Cardiac muscle cell (in vitro differentiated cells and primary cell): ENCODE measurements at regions not wholly inside any gene's neighbourhood (a gene's known extent, or its start where the extent isn't known, plus 50 kb on each side); places are given as distances from the start of the nearest gene placed in this dataset.
"Not testable (repeated sequence)": the region's sequence is repeated elsewhere in the genome, so short reads cannot be mapped to it uniquely, and the experiment has no call there.

ENCODE experiments used
- DNase-seq, 2 donors: peaks; one replicate each; pipeline versions ENCODE4 v3.0.0 to v3.0.0-alpha.2; 2010 to 2017; ENCODE audit warnings: low read depth in 1 of 2, low spot score in 1 of 2
- H3K27ac ChIP-seq: fragments of 200-600 bp; sonication (generic); 2 replicates; pipeline ENCODE4 v1.5.1; 2016
- H3K27me3 ChIP-seq: fragments of 200-600 bp; sonication (generic); 2 replicates; pipeline ENCODE4 v1.6.0; 2016; ENCODE audit warnings: control low read depth
- H3K36me3 ChIP-seq: fragments of 200-600 bp; sonication (generic); 2 replicates; pipeline ENCODE4 v1.5.1; 2016; ENCODE audit warnings: control low read depth
- H3K4me1 ChIP-seq: fragments of 200-600 bp; sonication (generic); 2 replicates; pipeline ENCODE4 v1.8.1; 2017; ENCODE audit warnings: low read depth, mild to moderate bottlenecking, mixed run types
- H3K4me3 ChIP-seq: fragments of 200-600 bp; sonication (generic); 2 replicates; pipeline ENCODE4 v1.5.1; 2016; ENCODE audit warnings: mild to moderate bottlenecking
- H3K9me3 ChIP-seq: fragments of 200-600 bp; sonication (generic); 2 replicates; pipeline ENCODE4 v1.5.1; 2017; ENCODE audit warnings: low read depth, mild to moderate bottlenecking, control low read depth
- CTCF ChIP-seq: IDR thresholded peaks from 2 replicates; pipeline ENCODE4 v1.5.1; 2012; ENCODE audit warnings: low read depth, mild to moderate bottlenecking, low read length

- no peak for TF ChIP-seq CTCF
- no peaks in the 10 kb centered on the region for H3K4me1 ChIP-seq
- no peak for DNase-seq
These were observed 109.4 kb upstream of the ZNF92 start for GRCh38 chr7:65264258-65264657.

GRCh38 chr7:65260673-65261072, 113.0 kb upstream of the ZNF92 start:
- not testable (repeated sequence) for H3K4me3 ChIP-seq, H3K27ac ChIP-seq, H3K9me3 ChIP-seq, H3K4me1 ChIP-seq, H3K36me3 ChIP-seq, DNase-seq
- H3K27me3 ChIP-seq, result peaks cover 24% of the 10 kb centered on the region

More at GRCh38 chr7:65264258-65264657, 109.4 kb upstream of the ZNF92 start:
- Histone ChIP-seq H3K36me3 (no peaks in the 10 kb centered on the region), H3K27ac (no peak overlapping the region), H3K4me3 (no peak overlapping the region), H3K9me3 (no peaks in the 10 kb centered on the region), H3K27me3 (peaks cover 48% of the 10 kb centered on the region)

GRCh38 chr7:65259864-65260525, 113.7 kb upstream of the ZNF92 start:
- H3K36me3 ChIP-seq, H3K4me3 ChIP-seq, H3K9me3 ChIP-seq, DNase-seq, H3K4me1 ChIP-seq, H3K27ac ChIP-seq: not testable (repeated sequence)
- peaks cover 19% of the 10 kb centered on the region for H3K27me3 ChIP-seq

GRCh38 chr7:65254061-65254460, 119.6 kb upstream of the ZNF92 start:
- H3K36me3 ChIP-seq, result no peaks in the 10 kb centered on the region
- H3K27ac ChIP-seq, result no peak overlapping the region
- H3K9me3 ChIP-seq, result no peaks in the 10 kb centered on the region
- H3K27me3 ChIP-seq, result peaks cover 8% of the 10 kb centered on the region
- DNase-seq, result no peak
- no peak for TF ChIP-seq CTCF
- H3K4me1 ChIP-seq, result no peaks in the 10 kb centered on the region
- H3K4me3 ChIP-seq, result no peak overlapping the region

- Histone ChIP-seq H3K4me1 (no peaks in the 10 kb centered on the region), H3K4me3 (peak overlapping the region; percentile 54), H3K27me3 (peaks cover 9% of the 10 kb centered on the region), H3K9me3 (no peaks in the 10 kb centered on the region), H3K36me3 (no peaks in the 10 kb centered on the region), H3K27ac (peak overlapping the region; percentile 26)
- DNase-seq, result peak; percentile 21 to 80
- no peak for TF ChIP-seq CTCF
These were observed 121.6 kb upstream of the ZNF92 start for GRCh38 chr7:65251851-65252620.

GRCh38 chr7:65250697-65251395, 122.8 kb upstream of the ZNF92 start:
- no peak for DNase-seq
- Histone ChIP-seq H3K4me1 (no peaks in the 10 kb centered on the region), H3K9me3 (no peaks in the 10 kb centered on the region), H3K27me3 (peaks cover 9% of the 10 kb centered on the region), H3K4me3 (no peak overlapping the region), H3K27ac (no peak overlapping the region), H3K36me3 (no peaks in the 10 kb centered on the region)
- no peak for TF ChIP-seq CTCF
